Gastrocnemius medialis (tissue), 4 donors: ENCODE measurements at regions not wholly inside any gene's neighbourhood (a gene's known extent, or its start where the extent isn't known, plus 50 kb on each side); places are given as distances from the start of the nearest gene placed in this dataset.

Experiments
- CTCF ChIP-seq, 5 experiments: fragments of 450-650 bp in 3 of 5; fragments of 200-600 bp in 2 of 5; sonication (generic) in 2 of 5; IDR thresholded peaks in 4 of 5; conservative IDR thresholded peaks in 1 of 5; 1 replicate in 4 of 5; 2 replicates in 1 of 5; pipeline ENCODE4 v1.5.1; 2016 to 2019; ENCODE audit warnings: antibody characterized with exemption in 5 of 5, mild to moderate bottlenecking in 3 of 5, moderate library complexity in 3 of 5
- POLR2A ChIP-seq, 2 donors: fragments of 450-650 bp; IDR thresholded peaks; one replicate each; pipeline ENCODE4 v1.6.1; 2017; ENCODE audit warnings: antibody characterized with exemption in 2 of 2, mild to moderate bottlenecking in 2 of 2, moderate library complexity in 2 of 2

- TF ChIP-seq CTCF (IDR thresholded peaks at IDR 0.05 in 4 of 5, conservative IDR thresholded peaks at IDR 0.05 in 1 of 5) = no peak
- no peak for TF ChIP-seq POLR2A (IDR thresholded peaks at IDR 0.05)
Measured at GRCh38 chr14:89658977-89659670, 242.1 kb upstream of the FOXN3 start.
